ENCODE measurements at regions not wholly inside any gene's neighbourhood (a gene's known extent, or its start where the extent isn't known, plus 50 kb on each side); places are given as distances from the start of the nearest gene placed in this dataset.
"Not testable (repeated sequence)": the region's sequence is repeated elsewhere in the genome, so short reads cannot be mapped to it uniquely, and the experiment has no call there.

DNA sequence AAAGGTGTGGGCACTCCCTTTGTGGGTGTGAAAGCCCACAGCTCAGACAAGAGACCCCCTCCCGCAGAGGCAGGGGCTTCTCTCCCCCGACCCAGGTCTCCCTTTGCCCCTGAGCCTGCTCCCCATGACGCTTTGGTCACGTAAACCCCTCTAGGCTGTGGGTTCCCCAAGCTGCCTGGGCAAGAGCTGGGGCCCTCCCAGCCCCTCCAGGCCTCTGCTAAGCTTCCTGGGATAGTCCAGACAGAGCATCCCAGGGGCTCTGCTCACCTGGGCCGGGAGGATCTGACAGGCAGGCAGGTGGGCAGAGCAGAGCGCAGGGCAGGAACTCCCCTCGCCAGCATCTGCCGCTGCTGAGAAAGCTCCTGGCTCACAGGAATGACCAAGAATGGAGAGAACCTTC is 177.3 kb downstream of the BANP start:
- no peak for DNase-seq

DNA sequence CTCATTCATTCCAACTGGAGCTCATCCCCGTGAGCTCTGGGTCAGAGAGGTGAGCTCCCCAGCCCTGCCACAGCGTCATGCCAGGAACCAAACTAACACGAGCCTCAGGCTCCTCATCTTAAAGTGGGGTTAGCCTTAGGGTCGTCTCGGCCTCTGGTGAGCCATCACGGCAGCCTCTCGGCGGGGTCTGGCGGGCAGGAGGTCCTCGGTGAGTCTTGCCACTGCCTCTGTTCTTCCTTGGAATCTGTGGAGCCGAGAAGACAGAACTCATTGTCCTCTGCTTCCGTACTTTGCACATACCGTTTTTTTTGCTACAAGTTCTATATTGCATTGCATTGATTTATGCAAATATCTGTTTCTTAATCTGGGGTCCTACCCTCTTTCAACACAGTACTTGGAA is 177.9 kb downstream of the BANP start:
- DNase-seq: not testable (repeated sequence)

DNA sequence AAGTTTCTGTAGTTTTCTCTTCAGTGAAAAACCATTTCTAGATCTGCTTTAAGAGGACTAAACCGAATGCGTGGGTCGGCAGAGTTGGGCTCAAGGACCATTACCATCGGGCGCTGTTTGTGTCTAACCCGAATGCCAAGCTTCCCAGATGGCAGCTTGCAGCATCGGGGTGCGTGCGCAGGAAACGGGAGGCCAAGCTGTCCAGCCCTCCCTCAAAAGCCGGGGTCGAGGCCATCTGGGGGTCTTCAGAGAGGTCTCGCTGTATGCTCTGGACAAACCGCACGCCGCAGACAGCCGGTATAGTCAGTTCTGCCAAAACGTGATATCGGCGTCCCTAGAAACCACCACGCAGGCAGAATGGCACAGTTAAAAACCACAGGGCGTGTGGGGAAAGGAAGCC is 178.8 kb downstream of the BANP start:
- no peak for DNase-seq

DNA sequence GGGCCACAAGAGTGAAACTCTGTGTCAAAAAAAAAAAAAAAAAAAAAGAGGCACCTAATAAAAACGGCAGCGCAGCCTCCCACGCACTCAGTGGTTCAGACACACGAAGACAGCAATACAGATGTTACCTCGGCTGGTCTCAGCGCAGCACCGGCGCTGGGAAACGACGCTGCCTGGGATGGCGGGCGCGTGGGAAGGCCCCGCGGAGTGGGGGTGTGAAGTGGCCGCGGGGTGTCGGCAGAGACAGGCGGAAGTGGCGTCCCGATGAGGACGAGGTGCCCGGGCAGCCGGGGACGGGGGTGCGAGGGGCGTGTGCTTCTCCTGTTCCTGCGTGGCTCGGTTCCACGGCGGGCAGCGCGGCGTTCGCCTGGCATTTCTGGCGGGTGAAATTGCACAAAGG is 179.4 kb downstream of the BANP start:
- DNase-seq: no peak

DNA sequence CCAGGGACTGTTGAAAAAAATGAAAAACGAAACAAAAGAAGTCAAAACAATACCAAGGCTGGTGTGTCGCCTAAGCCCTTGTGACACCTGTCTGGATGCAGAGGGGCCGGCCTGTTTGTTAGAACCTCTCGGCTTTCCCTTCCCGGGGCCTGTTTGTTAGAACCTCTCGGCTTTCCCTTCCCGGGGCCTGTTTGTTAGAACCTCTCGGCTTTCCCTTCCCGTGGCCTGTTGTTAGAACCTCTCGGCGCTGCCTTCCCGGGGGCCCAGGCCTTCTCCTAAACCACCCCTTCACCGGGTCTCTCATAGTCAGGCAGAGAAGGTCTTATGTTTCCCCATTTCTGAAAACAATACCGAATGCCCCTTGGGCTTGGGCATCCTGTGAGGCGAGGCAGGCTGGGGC is 180.0 kb downstream of the BANP start:
- no peak for DNase-seq

DNA sequence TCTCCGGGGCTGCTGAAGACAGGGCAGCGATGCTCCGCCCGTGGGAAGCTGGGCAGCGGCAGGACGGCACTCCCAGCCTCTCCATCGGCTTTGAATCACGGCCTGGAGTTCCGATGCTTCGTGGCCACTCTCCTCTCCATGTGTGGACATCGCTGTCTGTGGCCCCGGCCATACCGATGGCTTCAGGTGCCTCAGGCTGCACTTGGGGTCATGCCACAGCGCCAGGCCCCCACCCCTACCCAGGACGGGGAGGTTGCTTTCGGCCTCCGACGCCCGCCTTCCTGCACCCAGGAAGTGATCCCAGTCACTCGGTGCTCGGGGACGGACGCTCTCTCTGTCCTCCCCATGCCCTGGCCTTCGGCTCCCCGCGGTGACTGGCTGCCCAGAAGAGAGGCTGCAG is 180.7 kb downstream of the BANP start:
- DNase-seq: no peak

DNA sequence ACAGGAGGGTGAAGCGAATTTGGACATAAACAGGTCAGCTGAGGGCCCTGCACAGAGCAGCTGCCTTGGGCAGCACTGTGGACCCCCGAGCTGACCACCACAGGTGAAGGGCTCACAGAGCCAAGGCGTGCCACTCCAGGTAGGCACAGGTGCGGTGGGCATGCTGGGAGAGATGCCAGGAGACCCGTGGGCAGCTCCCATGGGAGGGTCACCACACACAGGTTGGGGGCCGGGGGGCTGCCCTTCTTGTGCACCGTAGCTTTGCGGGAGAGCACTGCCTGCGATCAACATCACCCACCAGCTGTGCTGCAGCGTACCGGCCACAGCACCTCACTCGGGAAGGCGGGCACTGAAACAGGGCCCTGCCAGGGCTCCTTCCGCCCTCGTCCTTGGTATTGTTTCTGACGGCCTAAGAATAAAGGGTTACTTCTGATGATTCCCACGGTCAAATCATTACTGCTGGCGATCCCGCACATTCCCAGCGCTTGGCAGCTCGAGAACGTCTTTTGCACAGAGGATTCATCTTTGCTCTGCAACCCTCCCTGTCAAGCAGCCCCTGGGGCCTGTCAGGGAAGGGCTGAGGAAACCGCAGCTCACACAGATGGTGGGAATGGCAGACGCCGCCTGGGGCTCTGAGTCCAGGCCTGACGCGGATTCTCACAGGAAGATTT is 181.7 kb downstream of the BANP start:
- DNase-seq: no peak

DNA sequence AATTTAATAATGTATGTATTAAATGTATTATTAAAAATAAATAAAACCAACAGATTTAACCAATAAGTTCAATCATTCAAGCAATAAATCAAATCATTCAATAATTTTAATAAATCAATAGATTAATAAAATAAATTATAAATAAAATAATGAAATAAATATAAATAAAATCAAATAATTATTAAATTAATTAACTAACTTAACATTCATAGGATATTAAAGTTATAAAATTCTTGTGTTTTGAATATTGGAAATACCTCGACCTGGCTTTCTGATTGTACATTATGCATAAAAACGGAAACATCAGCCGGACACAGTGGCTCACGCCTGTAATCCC is 182.2 kb downstream of the BANP start:
- no peak for DNase-seq

DNA sequence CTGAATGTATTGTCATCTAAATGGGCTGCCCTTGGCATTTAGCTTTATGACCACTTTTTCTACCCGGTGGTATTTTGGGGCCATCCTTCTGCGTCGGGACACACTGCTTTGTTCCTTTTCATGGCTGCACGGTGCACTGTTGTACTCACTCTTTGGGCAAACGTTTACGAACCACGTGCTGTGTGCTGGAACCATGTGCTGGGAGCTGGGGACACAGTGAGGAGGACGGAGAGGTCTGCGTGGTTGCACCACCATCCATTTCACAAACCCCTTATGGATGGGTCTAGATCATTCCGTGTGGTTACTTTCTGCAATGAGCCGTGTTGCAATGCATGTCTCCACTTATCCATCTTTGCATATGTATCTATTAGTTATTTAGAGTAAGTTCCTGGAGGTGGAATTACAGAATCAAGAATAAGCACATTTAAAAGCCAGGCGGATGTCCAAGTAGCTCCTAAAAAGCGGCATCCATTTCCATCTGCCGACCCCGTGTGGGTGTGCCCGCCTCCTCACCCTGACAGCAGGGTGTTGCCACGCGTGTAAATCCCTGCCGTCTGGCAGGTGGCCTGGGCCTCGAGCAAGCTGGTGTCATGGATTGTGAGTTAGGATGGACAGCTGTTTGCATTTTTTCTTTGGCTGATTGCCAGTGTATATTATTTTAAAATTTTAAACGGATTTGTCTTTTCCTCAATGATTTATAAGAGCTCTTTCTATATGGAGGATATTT is 183.1 kb downstream of the BANP start:
- not testable (repeated sequence) for DNase-seq

DNA sequence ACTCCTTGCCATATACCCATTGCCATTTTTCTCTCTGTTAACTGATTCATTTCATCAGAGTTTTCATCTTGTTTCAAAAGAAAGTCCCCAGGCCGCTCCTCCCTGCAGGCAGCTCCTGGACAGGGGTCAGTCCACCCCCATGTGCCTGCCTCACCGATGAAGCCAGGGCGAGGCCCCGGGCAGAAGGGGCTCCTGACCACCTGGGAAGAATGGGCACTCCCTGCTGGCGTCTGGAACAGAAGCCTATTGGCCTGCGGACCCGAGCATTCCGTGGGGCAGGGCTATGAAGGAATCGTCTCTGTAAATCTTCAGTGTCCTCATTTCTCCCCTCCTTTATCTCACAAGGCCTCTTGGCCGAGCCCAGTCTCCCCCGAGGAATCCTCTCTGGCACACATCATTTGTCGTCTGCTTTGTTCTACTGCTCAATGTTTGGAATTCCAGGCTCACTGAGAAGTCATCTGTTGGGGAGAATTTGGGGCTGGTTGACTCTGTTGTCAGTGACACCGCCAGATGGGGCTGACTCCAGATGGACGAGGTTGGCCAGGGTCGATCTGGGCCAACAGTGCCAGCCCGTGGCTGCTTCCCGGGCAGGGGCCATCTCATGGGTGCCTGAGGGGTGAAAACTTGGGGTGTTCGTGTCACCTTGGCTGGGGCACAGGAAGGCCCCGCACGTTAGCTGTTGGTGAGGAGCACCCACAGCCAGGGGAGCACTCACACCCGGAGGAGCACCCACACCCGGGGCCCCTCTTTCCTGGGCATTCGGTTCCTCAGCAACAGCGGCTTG is 183.9 kb downstream of the BANP start:
- not testable (repeated sequence) for DNase-seq

DNA sequence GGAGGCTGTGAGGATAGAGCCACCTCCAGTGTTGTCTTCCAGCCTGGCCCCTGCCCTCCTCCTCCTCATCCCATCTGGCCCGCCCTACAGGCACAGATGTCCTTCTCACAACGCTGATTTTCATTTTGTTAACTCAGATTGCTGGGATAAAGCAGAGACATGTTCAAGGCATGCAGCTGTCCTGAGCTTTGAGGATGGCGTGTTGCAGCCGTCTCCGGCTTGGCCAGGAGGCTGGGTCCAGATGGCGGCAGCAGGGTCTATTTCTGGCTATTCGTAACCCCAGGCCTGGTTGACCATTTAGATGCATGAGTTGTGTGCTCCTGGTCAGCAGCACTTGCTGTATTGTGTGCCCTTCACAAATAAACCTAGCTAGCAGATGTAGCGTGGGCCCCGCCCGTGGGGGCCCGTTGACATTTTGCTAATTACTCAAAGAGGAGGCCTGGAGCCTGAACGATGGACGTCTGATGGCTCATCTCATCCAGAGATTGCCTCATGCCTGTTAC is 185.0 kb downstream of the BANP start:
- not testable (repeated sequence) for DNase-seq

DNA sequence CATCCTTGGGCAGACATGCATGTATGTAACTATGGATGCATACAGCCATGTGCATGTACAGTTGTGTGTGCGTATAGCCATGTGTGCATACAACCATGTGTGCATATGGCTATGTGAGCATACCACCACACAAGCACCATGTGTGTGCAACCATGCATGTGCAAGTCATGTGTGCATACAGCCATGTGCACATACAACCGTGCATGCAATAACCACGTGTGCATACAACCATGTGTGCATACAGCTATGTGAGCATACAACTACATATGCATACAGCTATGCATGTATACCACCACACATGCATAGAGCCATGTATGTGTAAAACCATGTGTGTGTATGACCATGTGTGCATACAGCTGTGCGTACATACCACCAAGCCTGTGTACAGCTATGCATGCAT is 185.7 kb downstream of the BANP start:
- not testable (repeated sequence) for DNase-seq

DNA sequence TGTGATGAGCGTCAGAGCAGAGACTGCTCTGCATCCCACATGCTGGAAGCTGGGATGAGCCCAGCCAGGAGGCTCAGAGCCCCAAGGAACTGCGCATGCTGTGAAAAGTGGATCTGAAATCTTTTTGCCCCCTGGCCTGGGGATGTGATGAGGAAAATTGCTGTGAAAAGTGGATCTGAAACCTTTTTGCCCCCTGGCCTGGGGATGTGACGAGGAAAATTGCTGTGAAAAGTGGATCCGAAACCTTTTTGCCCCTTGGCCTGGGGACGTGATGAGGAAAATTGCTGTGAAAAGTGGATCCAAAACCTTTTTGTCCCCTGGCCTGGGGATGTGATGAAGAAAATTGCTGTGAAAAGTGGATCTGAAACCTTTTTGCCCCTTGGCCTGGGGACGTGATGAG is 187.9 kb downstream of the BANP start:
- DNase-seq: not testable (repeated sequence)

DNA sequence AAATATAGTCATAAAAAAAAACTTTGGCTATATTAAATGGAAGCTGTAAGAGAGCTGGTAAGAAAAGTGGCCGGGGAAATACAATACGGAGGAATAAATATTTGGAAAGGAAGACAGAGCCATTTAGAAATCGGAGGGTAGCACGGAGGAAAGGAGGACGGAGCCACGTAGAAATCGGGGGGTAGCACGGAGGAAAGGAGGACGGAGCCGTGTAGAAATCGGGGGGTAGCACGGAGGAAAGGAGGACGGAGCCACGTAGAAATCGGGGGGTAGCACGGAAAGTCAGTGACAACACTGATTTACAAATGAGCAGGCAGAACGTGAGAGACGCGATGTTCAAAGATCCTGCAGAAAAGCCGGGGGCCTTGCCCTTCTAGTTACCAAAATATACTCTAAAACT is 189.0 kb downstream of the BANP start:
- not testable (repeated sequence) for DNase-seq

DNA sequence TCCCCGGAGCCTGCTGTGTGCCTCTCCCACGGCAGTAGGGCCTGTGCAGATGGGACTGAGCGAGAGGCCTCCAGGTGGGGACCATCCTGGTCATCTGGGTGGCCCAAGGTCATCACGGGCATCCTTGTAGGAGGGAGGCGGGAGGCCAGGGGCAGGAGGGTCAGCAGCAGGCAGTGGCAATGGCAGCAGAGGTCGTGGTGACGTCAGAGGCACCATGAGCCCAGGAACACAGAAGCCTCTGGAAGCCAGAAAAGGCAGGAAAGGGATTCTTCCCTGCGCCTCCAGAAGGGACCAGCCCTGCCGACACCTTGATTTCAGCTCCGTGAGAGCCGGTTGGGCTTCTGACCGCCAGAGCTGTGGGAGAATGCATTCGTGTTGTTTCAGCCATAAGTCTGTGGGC is 190.3 kb downstream of the BANP start:
- DNase-seq: no peak

DNA sequence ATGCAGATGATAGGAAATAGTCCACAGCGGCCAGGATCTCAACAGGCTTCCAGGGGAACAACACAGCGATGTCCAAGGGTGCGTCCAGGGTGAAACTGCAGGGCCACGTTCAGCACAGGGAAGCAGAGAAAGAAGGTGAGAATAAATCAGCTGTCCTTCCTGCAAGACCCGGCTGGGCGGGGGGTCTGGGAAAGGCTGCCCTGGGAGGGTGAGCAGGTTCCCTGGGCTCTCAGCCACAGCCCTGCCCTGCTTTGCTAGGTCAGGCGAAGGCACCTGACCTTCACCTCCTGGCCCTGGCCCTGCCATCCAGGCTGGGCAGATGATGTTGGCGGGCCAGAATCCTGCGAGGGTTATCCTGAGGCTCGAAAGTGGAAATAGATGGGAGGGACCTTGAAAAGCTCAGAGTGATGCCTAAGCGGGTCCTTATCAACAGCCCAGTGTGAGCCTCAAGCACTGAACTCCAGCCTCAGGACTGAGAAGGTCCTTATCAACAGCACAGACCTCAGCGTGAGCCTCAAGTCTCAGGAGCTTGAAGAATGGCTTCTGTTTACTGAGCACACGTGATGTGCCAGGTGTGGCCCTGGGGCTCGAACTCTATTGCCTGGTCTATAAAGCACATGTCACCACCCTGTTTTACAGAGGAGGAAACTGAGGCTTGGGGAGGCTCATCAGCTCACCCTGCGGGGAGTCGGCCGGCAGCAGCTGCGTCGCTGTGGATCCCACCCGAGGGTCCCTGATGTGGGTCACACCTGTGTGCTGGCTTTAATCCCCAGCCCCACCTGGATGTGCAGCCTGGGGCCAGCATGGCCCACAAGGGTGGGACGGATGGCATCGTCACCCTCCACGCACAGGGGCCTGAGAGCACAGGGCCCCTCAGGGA is 191.1 kb downstream of the BANP start:
- DNase-seq: not testable (repeated sequence)

DNA sequence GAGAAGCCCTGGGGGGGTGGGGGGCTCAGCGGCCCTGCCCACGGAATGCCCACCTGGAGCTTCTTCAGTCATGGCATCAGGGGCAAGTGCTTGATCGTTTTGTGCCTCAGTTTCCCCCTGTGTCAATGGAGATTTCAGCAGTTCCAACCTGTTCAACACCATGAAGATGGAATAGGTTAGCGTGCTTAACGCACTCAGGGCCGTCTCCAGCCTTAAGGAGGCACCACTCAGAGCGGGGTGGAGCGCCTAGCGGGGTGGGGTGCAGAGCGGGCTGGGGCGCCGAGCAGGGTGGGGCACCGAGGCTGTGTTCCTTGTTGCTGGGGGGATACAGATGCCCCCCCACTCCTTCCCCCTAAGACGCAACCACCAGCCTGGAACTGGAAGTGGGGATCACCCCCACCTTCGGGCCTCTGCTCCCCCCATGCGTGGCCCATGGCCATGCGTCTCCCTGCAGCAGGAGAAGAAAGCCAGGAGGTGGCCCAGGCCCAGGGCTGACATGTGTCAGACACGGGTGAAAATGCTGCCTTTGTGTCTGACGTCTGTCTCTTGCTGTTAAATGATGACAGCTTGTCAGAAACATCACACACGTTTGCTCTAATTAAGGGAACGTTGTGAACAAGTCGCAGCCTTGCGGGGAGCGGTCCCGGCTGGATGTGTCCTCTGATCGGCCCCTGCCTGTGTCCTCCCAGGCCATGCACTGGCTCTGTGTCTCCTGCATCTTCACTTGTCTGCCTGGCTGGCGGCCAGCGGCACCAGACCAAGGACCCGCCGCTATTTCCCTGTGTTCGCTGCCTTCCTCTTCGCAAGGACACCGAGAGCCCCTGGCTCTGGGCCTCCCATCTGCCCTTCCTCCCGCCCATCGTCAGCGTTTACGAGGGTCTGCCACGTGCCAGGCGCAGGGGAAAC is 192.1 kb downstream of the BANP start:
- not testable (repeated sequence) for DNase-seq

DNA sequence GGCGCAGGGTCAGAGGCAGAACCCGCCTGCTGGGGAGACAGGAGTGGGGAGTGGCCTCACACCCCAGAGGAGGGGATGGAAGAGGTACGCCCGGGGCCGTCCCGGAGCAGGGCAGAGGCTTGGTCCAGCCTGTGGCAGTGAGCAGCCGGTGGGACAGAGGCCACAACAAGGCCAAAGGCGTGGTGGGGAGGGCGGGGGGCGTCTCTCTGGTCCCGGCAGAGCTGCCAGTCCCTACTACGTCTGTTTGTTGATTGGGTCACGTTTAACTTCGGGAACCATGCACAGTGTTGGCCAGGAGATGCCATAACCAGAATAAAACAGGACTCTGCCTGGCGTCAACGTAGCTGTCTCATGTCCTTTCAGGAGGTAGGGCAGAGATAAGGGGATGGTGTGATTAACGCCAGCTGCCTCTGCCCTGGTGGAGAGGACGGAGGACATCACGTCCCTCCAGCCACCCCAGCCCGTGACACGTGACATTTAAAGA is 192.8 kb downstream of the BANP start:
- DNase-seq: no peak

DNA sequence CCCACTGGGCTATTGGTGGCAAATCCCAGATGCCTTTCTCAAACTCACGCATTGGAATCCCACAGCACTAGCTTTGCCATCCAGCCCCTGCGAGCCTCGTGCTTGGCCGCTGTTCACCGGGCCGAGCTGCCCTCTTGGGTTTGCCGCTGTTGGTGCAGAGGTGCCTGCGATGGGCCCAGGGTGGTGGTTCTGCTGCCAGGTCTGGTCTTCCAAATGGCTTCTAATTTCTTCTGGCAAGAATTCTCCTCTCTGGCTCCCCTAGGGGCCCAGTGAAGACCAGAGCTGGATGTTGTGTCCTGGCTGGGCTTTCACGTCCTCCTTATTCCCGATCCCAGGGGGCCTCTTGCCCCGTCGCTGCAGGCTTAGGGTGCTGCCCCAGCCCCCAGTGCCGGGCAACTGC is 194.1 kb downstream of the BANP start:
- DNase-seq: not testable (repeated sequence)

DNA sequence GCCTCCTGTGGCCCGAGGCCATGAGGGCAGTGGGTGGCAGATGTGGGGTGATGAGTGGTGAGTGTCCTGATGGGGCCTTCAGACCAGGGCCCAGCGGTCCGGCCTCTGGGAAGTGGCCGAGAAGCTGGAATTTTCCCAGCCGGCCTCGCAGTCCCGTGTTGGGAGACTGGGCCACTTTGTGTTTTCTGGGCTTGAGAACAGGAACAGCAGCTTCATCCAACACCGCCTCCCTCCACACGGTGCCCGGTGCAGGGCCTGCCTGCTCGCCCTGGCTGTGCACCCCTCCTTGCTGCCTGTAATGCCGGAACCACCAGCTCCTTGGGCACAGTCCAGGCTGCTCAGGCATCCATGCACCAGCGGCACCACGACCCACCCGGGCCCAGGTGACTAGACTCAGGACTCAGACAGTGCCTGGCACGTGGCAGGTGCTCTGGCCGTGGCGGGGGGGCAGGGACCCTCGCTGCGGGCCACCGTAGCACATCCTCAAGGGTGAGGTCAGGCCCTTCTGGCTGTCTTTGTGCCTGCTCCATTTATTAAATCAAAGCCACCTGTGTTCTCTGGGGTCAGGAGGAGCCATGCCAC is 194.7 kb downstream of the BANP start:
- not testable (repeated sequence) for DNase-seq

DNA sequence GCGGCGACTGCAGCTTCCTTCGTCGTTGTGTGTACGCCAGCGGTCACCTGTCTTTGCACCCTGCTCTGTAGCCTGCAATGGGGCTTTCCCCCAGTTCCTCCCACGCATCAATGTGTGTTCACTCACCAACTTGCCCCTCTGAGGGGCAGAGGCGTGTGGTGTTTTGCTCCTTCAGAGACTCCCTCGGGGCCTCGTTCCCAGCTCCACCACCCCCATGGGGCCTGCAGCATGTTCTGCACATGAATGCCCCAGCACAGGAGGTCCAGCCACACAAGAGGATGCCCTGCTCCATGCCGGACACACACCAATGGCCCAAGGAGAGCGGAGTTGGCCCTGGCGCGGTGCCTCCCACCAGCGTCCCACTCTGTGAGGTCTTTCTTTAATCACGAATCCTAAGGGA is 196.8 kb downstream of the BANP start:
- DNase-seq: not testable (repeated sequence)
